Nephron (organoid): ENCODE measurements at regions not wholly inside any gene's neighbourhood (a gene's known extent, or its start where the extent isn't known, plus 50 kb on each side); places are given as distances from the start of the nearest gene placed in this dataset.

Source experiments
- H3K27ac Mint-ChIP-seq, 3 experiments: 2 replicates each; pipeline ENCODE4 v1.8.0; 2020; ENCODE audit warnings: mixed read lengths in 3 of 3, mild to moderate bottlenecking in 2 of 3, moderate library complexity in 1 of 3
- H3K27me3 Mint-ChIP-seq: 2 replicates; pipeline ENCODE4 v1.8.0; 2021; ENCODE audit warnings: low read depth, mild to moderate bottlenecking, moderate library complexity, mixed read lengths
- H3K36me3 Mint-ChIP-seq: 2 replicates; pipeline ENCODE4 v1.8.0; 2020; ENCODE audit warnings: low read depth, mixed read lengths
- H3K4me1 Mint-ChIP-seq: 2 replicates; pipeline ENCODE4 v1.8.0; 2020; ENCODE audit warnings: mixed read lengths
- H3K4me3 Mint-ChIP-seq, 3 experiments: 2 replicates each; pipeline ENCODE4 v1.8.0; 2020; ENCODE audit warnings: mild to moderate bottlenecking in 3 of 3, mixed read lengths in 3 of 3, moderate library complexity in 2 of 3
- H3K9me3 Mint-ChIP-seq: 2 replicates; pipeline ENCODE4 v1.8.0; 2020; ENCODE audit warnings: mixed read lengths
- TF ChIP-seq, protein P1 (sequence below), 3 experiments: fragments of 200-600 bp; sonication (generic); IDR thresholded peaks; one replicate each; pipeline ENCODE4 v1.5.0; 2021; ENCODE audit warnings: antibody characterized with exemption in 3 of 3; ENCODE audit not compliant: unreplicated experiment in 3 of 3

DNA sequence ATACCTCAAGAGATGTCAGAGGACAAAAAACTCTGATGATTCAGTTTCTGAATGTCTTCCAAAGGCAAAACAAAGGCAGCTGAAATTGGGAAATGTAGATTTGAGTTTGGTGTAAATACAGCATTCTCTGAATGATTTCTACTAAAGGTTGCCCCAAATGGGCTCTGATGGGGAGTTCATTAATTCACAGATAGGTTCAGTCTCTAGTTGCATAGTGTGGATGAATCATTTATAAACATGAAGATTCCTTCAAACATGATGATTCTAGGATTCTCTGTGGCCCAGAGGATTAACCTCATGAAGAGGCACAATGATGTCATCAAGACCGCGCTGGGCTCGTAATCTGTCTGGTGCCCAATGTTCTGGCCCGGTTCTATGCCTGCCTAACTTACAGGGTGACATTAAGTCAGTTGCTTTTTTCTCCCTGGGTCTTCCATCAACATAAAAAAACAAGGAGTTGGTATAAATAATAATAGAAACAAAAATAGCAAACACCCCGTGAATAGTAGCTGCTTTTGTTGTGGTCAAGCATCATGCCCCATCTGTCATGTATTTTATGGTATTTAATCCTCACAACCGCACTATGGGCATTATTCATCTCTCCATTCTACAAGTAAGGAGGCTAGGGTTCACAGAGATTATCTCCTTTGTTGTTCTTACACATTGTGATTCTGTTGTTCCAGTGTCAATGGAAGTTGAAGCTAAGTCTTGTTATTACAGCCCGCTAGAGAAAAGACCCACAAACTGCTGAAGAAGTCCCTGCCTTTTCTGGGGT is 509.6 kb upstream of the USP24 start:
- no peaks in the 10 kb centered on the region for H3K27me3 Mint-ChIP-seq
- TF ChIP-seq, protein P1, sequence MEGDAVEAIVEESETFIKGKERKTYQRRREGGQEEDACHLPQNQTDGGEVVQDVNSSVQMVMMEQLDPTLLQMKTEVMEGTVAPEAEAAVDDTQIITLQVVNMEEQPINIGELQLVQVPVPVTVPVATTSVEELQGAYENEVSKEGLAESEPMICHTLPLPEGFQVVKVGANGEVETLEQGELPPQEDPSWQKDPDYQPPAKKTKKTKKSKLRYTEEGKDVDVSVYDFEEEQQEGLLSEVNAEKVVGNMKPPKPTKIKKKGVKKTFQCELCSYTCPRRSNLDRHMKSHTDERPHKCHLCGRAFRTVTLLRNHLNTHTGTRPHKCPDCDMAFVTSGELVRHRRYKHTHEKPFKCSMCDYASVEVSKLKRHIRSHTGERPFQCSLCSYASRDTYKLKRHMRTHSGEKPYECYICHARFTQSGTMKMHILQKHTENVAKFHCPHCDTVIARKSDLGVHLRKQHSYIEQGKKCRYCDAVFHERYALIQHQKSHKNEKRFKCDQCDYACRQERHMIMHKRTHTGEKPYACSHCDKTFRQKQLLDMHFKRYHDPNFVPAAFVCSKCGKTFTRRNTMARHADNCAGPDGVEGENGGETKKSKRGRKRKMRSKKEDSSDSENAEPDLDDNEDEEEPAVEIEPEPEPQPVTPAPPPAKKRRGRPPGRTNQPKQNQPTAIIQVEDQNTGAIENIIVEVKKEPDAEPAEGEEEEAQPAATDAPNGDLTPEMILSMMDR (IDR thresholded peaks at IDR 0.05; ENCODE audit: unreplicated experiment in 3 of 3), result no peak
- H3K36me3 Mint-ChIP-seq, result no peaks in the 10 kb centered on the region
- H3K9me3 Mint-ChIP-seq, result no peaks in the 10 kb centered on the region
- H3K27ac Mint-ChIP-seq, result peak overlapping the region in 1 of 3 experiments; percentile 7
- no peak overlapping the region for H3K4me3 Mint-ChIP-seq
- H3K4me1 Mint-ChIP-seq, result peaks cover 48% of the 10 kb centered on the region

DNA sequence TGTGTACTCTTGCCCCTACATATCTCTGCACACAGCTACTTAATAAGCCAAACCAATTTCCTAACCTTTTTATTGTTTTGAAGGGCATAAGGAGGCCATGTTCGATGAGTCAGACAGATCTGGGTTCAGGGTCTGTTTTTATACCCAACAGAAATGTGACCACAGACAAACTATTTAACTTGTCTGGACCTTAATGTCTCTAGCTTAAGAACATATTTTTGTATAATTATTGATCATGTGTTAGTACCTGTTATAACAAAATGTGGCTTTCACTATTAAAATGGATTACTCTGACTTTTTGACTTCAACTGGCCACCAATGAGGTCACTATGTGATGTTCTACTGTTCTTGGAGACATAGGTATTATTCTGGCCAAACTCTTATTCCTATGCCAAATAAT is 507.8 kb upstream of the USP24 start:
- Mint-ChIP-seq H3K27ac (no peak overlapping the region), H3K9me3 (no peaks in the 10 kb centered on the region), H3K27me3 (no peaks in the 10 kb centered on the region), H3K4me3 (no peak overlapping the region), H3K4me1 (peaks cover 66% of the 10 kb centered on the region), H3K36me3 (no peaks in the 10 kb centered on the region)
- TF ChIP-seq, protein P1 (IDR thresholded peaks at IDR 0.05; ENCODE audit: unreplicated experiment in 3 of 3), result no peak

DNA sequence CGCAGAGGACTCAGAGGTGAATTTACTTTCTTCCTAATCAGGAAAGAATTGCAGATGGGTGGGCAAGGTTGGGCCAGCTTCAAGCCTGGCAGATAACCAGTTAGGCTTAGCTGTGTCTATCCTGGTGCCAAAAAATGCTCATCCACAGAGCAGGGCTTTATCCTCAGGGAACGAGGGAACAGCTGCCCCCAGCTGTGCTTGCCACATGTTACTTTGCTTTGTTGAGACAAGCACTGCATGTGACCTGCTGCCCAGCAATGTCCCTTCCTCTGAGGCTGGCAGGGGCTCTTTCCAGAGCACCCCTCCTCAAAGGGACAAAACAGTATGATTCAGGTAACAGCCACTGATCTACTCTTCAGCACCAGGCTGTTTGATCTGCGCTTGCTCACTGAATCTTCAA is 505.1 kb upstream of the USP24 start:
- Mint-ChIP-seq H3K9me3 (no peaks in the 10 kb centered on the region), H3K4me1 (peaks cover 64% of the 10 kb centered on the region), H3K27ac (peak overlapping the region in 2 of 3 experiments; percentile 69 to 87), H3K4me3 (no peak overlapping the region), H3K27me3 (no peaks in the 10 kb centered on the region), H3K36me3 (no peaks in the 10 kb centered on the region)
- TF ChIP-seq, protein P1 (IDR thresholded peaks at IDR 0.05; ENCODE audit: unreplicated experiment in 3 of 3), result no peak

DNA sequence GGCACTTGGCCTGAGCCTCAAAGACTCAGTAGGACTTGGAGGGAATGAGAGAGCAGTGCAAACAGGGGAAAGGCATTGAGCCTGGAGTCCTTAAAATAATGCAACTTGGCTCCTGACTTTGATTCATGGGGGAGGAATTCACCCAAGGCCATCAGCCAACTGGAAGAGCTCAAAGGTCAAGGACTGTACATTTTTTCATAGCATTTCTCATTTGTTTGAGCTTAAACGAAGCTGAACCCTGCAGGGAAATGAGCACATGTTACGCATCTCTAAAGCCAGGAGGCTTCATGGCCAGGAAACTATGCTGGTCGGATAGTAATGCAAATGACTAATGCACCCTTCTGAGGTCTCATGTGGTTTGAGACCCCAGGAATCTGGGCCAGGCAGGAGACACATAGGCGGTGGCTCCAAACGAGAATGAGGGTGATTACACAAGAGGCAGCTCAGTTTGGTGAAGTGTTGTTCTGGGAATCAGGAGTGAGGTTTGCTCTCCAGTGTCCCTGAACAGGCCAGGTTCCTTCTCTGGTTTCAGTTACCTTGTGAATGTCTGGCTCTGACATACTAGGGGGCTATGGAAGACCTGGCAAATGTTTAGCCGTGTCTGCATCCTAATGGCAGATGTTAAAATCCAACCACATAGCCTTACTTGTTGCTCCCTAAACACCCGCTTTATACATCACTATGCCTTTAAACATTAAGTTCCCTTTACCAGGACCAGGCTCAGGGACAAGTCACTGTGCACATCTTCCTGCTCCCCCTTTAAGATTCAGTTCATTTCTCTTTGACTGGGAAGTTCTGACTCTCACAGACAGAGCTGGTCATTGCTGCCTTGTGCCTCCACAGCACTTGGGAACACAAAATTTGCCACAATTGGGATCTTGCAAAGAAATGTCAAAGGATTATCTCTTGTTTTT is 503.9 kb upstream of the USP24 start:
- Mint-ChIP-seq H3K36me3 (no peaks in the 10 kb centered on the region), H3K4me1 (peaks cover 63% of the 10 kb centered on the region), H3K27ac (peak overlapping the region; percentile 43 to 87 (median 83)), H3K27me3 (no peaks in the 10 kb centered on the region), H3K4me3 (peak overlapping the region in 1 of 3 experiments; percentile 7), H3K9me3 (no peaks in the 10 kb centered on the region)
- TF ChIP-seq, protein P1 (IDR thresholded peaks at IDR 0.05; ENCODE audit: unreplicated experiment in 3 of 3), result no peak

DNA sequence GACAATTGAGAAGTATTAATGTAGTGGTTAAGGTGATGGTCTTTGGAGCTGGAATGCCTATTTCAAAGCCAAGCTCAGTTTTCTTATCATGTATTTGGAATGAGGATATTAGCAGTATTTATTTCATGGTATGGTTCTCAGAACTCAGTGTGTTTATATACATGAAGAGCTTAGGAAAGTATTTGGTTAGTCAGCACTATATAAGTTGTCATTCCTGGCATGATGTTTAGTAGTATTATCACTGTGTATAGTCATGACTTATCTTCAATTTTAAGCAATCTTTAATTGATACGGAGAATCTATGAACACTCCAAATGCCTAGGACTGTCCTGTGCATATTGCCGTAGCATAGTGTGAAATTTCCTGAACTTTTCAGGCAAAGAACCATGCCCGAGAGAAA is 501.9 kb upstream of the USP24 start:
- TF ChIP-seq, protein P1 (IDR thresholded peaks at IDR 0.05; ENCODE audit: unreplicated experiment in 3 of 3), result no peak
- peaks cover 67% of the 10 kb centered on the region for H3K4me1 Mint-ChIP-seq
- no peak overlapping the region for H3K4me3 Mint-ChIP-seq
- H3K27ac Mint-ChIP-seq, result peak overlapping the region in 2 of 3 experiments; percentile 66 to 87
- no peaks in the 10 kb centered on the region for H3K9me3 Mint-ChIP-seq
- no peaks in the 10 kb centered on the region for H3K27me3 Mint-ChIP-seq
- H3K36me3 Mint-ChIP-seq, result no peaks in the 10 kb centered on the region
